ENCODE measurements at regions not wholly inside any gene's neighbourhood (a gene's known extent, or its start where the extent isn't known, plus 50 kb on each side); places are given as distances from the start of the nearest gene placed in this dataset.

DNA sequence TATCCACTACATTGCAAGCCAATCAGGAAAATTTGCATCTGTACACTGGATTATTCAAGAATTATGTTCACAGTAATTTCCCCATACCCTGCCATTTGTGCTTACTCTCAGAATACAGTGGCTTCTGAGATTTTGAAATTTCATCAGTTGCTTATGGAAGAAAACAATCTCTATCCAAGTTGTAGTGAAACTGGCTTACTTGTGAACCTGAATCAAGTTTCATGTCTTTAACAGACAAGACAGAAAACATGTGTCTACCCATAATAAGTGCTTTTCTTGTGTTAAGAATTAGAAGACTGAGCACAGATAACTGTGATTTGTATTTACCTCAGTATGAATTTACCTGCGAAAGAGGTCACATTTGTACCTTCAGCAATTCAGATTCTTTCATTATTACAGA lies 672.7 kb upstream of the ADGRL2 start:
- DNase-seq, result no peak

DNA sequence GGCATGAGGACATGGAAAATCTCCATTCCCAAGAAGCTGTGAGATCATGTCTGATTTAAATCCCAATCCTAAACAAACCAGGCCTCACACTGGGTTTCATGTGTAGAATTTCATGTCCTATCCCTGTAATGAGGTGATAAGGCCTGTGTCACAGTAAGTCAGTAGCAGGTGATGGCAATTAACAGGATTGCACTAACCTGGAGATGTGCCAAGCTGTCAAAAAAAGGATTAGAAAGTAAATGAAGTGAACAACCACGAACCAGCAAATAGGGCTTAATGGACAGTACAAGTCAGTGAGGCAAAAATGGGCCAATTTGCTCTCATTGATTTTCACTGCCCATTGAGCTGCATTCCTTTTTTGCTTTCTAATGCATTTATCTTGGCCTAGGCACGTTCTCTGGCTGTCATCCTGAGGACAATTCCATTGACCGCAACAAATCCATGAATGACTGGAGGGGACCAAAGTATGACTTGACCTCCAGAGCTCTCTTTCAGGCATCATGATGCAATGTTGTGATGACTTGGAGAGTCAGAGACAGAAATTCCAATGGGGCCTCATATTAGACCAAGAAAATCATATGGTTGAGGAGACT lies 673.6 kb upstream of the ADGRL2 start:
- DNase-seq, result no peak

DNA sequence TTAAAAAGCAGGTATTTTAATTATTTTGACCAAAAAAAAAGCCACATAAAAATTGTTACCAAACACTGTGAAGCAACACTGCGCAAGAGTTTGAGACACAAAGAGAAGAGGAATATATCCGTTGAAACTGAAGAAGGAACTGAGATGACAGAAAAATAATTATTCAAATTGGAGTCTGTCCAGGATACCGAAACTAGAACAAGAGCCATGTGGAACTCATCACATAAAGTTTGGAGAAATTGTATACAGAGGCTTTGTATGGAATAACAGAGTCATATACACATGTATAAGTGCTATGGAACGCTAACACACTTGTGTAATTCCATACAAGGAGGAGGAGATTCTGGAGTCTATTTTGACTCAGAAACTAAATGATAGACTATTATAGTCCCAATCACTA lies 675.1 kb upstream of the ADGRL2 start:
- no peak for DNase-seq

DNA sequence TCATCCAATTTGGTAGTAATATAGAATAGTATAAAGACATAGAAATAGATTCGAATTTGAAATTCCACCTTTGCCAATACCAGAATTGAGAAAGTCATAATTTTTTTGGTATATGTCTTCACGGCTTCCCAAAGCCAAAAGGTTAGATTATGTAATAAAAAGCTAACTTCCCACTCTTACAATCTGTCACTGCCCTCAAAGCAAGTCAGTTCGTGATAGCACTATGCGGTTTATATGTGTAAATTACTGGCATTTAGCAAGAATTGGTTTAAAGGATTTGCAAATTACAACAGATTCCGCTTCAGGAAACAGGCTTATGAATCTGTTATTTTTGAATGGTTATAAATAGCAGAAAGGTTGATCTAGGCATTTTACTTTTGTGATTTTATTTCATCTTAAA lies 679.4 kb upstream of the ADGRL2 start:
- no peak for DNase-seq

DNA sequence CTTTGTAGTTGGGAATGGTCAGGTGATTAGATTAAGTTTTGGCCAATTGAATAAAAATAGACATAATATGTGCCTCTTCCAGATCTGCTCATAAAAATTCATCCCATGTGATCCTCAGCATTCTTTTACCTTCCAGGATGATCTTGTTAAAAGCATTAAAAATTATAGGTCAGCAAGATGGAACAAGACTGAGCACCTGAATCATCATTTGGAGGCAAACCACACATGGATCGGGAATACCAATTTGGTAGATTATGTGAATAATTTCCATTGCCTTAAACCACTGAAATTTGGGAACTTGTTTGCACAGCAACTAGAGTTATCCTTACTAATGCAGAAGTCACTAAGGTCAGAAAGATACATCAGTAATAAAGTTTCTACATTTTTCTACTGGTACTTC lies 681.4 kb upstream of the ADGRL2 start:
- no peak for DNase-seq

DNA sequence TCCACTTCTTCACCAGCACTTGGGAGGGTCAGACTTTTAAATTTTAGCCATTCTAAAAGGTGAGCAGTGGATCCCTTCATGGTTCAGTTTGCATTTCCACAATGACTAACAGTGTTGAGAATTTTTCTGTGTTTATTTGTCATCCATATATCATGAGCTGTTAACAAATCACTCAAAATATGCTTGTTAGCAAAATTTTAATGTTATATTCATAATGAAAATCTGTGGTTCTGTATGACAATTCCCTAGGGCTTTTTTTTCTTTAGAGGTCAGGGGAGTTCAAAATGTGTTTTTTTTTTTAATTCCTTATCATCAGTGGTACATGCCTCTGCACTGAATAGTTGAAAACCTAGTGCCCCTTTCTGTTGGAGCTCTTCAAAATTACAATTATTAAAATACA lies 682.2 kb upstream of the ADGRL2 start:
- no peak for DNase-seq

DNA sequence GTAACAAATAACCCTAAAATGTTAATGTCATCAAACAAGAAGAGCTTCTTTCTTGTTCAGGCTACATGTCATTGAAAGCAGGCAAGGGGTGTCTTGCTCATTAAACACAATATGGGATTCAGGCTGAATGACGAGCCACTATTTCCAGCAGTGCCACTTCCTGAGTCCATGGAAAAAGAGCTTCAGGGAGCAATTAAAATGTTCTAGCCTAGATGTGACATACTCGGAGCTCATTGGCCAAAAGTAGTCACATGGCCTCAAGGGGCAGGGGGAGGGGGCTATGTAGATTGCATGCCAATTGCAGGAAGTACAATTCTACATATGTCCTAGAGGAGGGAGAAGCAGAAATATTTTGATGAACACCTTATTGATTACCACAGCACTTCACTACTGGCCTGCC lies 685.3 kb upstream of the ADGRL2 start:
- DNase-seq, result no peak

DNA sequence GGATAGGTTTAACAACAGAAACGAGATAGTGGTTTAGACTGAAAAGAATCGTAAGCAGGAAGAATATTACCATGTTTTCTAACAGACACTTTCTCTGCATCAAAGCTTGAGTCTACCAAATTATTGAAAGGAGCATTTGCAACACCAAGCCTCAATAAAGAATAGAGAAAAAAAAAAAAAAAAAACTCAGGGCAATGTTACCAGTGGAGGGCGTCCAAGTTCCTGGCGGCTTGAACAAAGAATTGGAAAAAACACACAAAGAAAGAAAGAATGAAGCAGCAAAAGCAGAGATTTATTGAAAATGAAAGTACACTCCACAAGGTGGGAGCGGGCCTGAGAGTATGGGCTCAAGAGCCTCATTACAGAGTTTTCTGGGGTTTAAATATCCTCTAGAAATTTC lies 686.5 kb upstream of the ADGRL2 start:
- DNase-seq, result no peak

DNA sequence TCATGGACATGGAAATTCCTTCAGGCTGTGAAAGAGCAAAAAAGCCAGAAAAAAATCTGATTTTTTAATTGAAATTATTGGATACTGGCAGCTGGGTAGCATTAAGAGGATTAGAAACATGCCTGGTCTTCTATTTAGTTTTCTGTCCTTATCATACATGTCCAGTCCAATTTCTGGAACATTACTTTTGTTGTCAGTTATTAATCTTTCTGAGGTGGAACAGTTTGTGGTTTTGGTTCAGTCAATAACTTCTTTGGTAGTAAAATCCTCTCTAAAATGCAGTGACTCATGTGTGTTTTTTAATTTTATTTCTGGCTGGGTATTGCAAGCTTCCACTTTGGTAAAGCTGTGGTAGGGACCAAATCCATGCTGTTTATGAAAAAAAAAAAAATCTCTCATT lies 687.0 kb upstream of the ADGRL2 start:
- DNase-seq, result no peak

DNA sequence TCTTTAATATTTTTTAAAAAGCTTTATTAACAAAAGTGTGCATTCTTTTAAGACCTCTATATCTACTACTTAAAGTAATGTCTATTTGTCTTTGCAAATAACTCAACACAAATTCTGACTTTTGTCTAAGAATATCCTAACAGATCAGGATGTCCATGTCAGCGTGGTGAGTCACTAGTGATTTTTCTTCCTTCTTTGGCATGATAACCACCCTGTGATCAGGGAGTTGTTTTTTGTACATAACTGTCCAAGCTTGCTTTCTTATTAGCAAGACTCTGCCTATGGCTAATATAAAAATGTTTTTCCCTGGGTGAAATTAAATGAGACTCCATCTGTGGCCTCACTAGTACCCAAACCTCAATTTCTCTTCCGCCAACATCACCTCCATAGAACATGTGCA lies 688.9 kb upstream of the ADGRL2 start:
- DNase-seq, result no peak

DNA sequence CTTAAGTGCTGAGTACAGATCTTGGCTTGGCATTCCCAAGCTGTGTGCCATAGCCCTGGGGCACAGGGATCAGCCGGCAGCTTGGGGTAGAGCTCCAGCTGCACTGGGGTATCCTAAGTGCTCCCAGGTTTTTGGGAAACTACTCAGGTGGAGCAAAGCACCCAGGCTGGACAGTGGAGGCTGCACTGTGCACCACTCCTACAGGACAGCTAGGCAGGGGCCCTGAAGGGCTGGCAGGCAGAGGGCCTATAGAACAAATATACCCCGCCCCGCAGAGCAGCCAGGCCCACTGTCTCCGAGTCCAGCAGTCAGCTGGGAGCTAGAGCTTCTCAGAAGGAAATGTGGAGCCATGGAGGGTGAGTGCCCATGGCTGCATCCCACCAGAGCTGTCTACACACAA lies 691.7 kb upstream of the ADGRL2 start:
- no peak for DNase-seq

DNA sequence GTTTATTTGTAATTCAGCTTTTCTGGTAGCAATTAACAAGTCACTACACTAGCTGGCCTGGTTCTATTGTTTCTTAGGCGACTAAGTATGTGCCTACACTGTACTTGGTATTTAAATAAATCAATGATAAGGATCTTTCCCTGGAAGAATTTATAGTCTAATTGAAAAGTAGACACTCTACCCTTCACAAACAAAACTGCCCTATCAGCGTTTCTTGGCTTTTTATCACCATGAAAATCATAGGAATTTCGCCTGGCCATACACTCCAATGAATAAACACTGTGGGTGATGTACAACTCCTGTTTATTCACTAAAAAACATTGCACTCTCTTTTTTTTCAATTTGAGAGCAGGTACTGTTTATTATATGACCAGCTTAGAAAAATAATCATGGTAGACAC lies 702.9 kb upstream of the ADGRL2 start:
- no peak for DNase-seq

DNA sequence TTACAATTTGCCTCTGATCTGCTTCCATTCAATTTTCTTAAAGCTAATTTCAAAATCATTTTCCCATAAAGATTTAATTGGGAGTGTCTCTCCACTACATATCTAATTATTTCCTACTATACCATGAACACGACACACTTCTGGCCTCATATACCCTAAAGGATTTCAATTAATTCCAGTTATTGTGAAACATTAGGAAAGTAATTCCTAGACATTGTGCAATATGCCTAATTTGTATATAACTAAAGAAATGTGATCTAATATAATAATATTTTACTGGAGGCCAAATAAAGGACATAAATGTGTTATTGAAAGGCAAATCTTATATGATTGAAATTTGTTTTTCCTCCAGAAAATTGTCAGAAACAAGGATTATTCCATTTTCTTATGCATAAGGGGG lies 727.2 kb upstream of the ADGRL2 start:
- DNase-seq, result no peak

DNA sequence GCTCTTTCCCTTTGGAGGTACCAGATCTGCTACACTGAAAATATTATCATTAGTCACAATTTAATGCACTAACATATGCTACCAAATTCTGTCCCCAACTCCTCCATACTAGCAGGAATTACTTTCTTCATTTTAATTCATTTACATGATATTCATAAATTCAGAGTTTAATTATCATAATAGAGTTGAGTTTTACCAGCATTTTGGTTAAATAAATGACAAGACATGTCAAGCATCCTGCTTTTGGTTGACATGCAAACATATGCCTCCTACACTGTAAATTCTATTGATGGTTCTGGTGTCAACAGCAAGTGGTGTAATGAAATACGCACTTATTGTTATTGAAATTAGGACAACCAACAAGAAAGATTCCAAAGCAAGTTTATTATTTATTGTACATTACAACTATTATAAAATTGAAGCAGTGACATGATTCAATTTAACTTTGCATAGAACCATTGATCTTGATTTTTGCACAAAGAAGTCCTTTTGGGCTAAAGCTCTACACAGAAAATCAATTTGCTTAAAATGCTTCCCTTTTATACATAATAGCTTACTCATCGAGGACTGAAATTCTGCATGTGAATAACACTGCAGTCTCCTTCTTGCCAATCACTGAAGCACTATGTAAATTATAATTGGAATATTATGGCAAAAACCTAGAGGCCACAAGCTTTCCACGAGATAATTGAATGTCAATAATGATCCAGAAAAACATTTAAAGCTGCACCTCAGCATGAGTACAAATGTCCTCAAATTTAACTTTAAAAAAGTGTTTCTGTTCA lies 728.6 kb upstream of the ADGRL2 start:
- DNase-seq, result no peak

DNA sequence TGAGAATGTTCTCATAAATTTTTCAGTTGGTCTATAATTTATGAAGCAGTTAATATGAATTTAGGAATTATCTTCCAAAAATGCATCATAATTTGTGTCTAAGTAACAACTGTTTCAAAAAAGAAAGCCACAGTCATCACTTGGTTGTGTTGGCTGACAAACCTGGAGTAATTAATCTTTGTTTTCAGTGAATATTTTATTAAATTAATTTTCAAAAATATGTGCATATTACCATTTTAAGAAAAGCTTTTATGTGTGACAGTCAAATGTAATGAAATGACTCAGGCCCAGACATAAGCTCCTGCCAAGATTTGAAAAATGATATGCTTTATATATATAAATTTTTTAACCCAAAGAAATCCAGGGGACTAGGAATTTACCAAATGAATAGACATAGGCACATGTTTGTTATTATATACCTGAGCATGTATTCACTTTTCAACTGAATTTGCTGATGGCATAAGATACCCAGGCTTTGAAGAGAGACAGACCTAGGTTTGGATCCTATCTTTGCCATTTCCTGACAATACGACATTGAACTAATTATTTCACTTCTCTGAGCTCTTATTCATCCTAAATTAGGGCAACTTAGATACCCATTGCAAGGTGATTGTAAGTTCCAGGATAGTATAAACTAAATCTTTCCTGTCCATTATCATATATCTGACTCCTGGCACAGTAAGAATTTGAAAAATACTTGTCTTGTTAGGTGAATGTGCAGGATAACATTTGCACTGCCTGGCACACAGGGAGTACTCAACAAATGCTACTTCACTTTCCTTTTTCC lies 729.5 kb upstream of the ADGRL2 start:
- DNase-seq, result no peak

DNA sequence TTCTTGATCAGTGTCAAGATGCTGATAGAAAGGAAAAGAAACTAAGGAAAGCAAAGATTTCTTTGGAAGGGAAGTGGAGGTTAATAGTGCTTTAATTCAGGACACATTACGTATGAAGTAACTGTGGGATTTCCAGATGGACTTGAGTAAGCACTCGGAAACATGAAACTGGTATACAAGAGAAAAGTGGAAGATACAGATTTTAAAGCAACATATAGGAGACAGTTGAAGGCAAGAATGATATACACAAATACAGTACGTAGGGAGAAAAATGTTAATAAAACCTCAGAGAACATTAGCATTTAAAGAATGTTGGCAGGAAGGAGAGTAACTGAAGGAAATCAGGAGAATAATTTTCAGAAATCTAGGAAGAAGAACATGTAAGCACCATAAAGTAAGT lies 730.9 kb upstream of the ADGRL2 start:
- no peak for DNase-seq

DNA sequence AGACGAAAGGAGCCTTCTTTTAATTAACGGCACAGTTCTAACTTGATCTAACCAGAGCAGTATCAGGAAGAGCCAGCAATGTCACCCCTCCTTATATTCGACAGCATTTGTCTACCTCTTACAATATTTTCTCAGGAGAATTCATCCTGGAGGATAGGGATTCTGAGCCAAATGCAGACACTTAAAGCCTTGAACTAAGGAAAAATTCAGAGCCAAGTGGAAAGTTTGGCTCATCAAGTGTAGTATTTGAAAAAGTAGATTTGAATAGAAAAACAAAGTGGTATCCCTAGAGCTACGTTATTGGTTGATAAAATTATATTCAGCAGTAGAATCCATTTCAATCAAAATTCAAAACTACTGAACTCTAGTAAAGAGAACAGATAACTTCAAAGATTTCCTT lies 732.0 kb upstream of the ADGRL2 start:
- DNase-seq, result no peak

DNA sequence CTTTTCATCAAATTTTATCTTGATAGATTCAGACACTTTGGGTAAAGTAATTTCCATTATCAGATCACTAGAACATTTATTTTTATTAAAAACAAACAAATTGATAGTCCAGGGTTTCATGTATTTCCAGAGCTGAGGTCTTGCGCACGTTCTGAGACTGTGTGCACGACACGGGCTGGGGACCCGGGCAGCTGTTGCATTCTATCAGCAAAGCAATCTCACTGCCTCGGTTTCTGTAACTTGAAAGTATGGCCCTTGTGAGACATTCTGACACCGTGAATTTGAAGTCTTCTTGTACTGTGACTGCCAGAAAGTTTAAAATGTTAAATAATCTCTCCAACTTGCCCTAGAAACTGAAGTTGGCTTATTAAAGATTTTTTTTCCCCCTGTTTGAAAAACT lies 746.9 kb upstream of the ADGRL2 start:
- no peak for DNase-seq

DNA sequence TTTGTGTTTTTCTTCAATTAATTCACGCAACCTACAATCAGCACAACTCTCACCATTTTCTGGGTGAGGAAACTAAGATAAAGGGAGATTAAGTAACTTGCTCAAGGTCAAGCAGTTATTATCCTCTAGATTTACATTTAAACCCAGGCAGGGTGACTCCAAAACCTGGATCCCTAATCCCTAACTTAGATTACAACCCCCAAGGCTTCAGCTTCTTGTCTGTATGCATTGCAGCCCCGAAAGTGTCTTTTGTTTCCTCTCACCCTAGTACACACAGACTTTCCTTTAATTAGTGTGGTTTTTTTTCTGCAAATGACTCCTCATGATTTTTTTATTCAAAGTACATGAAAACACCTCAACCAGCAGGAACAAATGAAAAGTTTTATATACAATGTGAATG lies 748.6 kb upstream of the ADGRL2 start:
- DNase-seq, result no peak

DNA sequence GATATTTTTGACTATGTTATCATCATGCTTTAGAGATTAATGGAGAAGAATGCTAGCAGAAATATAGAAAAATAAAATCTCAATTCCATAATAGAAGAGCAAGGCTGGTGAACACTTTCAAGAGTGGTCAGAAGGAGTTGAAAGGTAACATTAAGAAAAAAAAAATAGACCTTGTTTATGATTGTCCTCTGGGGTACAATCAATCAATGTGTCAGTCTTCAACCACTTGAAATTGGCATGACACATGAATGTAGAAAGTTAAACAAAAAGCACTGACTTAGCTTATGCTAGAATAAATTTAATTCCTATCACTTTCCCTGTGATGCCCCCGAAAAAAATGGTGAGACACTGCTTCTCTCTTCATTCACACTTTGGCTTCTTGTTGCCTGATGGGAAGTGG lies 750.3 kb upstream of the ADGRL2 start:
- DNase-seq, result no peak

DNA sequence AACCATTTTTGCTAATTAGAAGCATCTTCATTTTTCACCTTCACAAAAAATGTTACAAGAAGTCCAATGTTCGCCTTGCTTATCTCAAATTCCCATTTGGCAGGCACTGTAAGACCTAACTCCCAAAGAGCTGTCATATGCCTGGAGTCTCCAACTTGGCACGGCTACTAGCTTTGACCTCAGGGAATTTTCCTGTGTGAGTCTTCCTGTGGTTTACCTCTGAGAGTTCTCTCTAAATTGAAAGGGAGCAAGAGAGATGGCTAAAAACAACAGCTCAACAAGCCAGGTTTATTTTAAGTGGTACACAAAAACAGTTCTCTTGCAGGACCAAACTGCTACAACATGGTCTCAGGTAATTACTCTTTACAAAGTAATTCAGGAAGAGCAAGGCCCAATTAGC lies 756.0 kb upstream of the ADGRL2 start:
- DNase-seq, result no peak

DNA sequence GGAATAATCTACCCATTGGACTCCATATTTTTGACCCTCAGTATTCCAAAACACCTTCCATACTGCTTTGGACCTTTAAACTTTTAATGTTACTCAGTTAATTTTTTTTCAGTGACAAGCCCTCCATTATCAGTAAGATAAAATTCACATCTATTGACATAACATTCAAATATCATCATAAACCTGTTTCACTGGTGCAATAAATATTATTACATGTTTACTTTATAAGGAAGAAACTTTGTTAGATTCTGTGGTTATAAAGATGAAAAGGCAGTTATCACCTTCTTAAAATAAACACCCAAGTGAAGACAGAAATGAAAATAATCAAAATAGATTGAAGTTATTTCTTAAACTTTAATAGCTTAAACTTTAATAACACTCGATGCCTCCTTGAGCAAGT lies 758.5 kb upstream of the ADGRL2 start:
- no peak for DNase-seq

DNA sequence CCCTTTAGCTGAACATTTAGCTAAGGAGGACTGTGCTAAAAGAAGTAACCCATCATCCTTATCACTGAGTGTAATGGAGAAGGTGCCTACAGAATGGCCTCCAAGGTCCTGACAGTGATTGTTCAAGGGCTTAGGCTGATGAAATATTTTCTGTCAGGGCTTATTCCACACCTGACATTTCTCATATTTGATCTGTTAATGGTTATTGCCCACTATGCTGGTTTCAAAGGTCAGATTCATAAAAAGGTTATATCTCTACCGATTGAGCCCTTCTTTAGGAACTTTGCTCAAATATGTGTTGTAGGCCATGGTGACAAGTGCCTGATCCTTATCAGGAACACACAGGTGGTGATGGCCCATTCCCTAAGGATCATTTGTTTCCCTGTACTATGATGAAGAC lies 766.4 kb upstream of the ADGRL2 start:
- no peak for DNase-seq

DNA sequence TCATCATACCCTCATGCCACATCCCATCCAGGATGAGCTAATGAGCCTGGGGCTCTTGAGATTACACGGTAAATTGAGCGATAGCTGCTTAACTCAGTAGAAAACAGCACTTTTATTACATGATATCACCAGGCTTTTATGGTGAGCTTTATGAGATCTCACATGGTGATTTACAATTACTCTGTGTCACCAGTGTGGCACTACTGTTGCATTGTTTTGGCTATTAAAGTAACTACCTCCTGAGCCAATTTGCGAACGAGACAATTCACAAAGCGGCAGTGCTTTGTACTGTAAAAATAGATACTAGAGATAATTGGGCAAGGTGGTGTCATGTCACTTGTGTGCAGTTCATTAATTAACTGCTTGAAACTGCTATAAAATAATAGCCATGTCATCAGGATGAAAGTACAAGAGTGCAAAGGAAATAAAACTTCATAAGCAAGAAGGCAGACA lies 767.7 kb upstream of the ADGRL2 start:
- no peak for DNase-seq
